Subcutaneous abdominal adipose tissue (tissue), 5 donors: ENCODE measurements at regions not wholly inside any gene's neighbourhood (a gene's known extent, or its start where the extent isn't known, plus 50 kb on each side); places are given as distances from the start of the nearest gene placed in this dataset.

Source experiments
- H3K27ac ChIP-seq: one replicate; pipeline ENCODE4 v1.7.0; 2013; ENCODE audit warnings: low read depth, mild to moderate bottlenecking, inconsistent platforms, low read length, moderate library complexity
- H3K27me3 ChIP-seq, 5 donors: one replicate each; pipeline ENCODE4 v1.7.0; 2013; ENCODE audit warnings: low read length in 5 of 5, inconsistent platforms in 1 of 5; ENCODE audit not compliant: control insufficient read depth in 5 of 5, insufficient read depth in 4 of 5
- H3K36me3 ChIP-seq, 5 donors: one replicate each; pipeline ENCODE4 v1.7.0; 2013; ENCODE audit warnings: low read length in 5 of 5; ENCODE audit not compliant: control insufficient read depth in 5 of 5, insufficient read depth in 5 of 5
- H3K4me1 ChIP-seq, 5 donors: one replicate each; pipeline ENCODE4 v1.7.0; 2013; ENCODE audit warnings: low read length in 5 of 5, mild to moderate bottlenecking in 3 of 5, moderate library complexity in 1 of 5; ENCODE audit not compliant: control insufficient read depth in 5 of 5, insufficient read depth in 5 of 5
- H3K4me3 ChIP-seq, 5 donors: one replicate each; pipeline ENCODE4 v1.7.0; 2013; ENCODE audit warnings: low read length in 5 of 5, low read depth in 1 of 5
- H3K9ac ChIP-seq, 5 donors: one replicate each; pipeline ENCODE4 v1.7.0; 2013; ENCODE audit warnings: low read length in 5 of 5, mild to moderate bottlenecking in 4 of 5, moderate library complexity in 3 of 5
- H3K9me3 ChIP-seq, 5 donors: one replicate each; pipeline ENCODE4 v1.7.0; 2013; ENCODE audit warnings: low read length in 5 of 5; ENCODE audit not compliant: control insufficient read depth in 5 of 5
- donor health status: healthy.
- donor health status: healthy.
- donor health status: healthy.
- donor health status: healthy.
- donor health status: healthy.

- Histone ChIP-seq H3K9me3 (no peaks in the 10 kb centered on the region), H3K9ac (no peak overlapping the region), H3K27me3 (peaks cover 0 to 3% (median 0%) of the 10 kb centered on the region in 5 donors), H3K27ac (no peak overlapping the region), H3K4me3 (no peak overlapping the region), H3K4me1 (no peaks in the 10 kb centered on the region), H3K36me3 (no peaks in the 10 kb centered on the region)
Measured at GRCh38 chr6:98779618-98780017, 54.8 kb upstream of the POU3F2 start.

GRCh38 chr6:98782772-98783171 is 51.6 kb upstream of the POU3F2 start:
- H3K4me1 ChIP-seq, result no peaks in the 10 kb centered on the region
- H3K4me3 ChIP-seq, result no peak overlapping the region
- H3K36me3 ChIP-seq, result no peaks in the 10 kb centered on the region
- H3K9ac ChIP-seq, result no peak overlapping the region
- no peak overlapping the region for H3K27ac ChIP-seq
- H3K9me3 ChIP-seq, result no peaks in the 10 kb centered on the region
- peaks cover 0 to 7% (median 3%) of the 10 kb centered on the region in 5 donors for H3K27me3 ChIP-seq

- no peaks in the 10 kb centered on the region for H3K36me3 ChIP-seq
- H3K4me1 ChIP-seq, result no peaks in the 10 kb centered on the region
- H3K4me3 ChIP-seq, result no peak overlapping the region
- H3K9ac ChIP-seq, result no peak overlapping the region
- H3K9me3 ChIP-seq, result no peaks in the 10 kb centered on the region
- no peak overlapping the region for H3K27ac ChIP-seq
- peaks cover 0 to 12% (median 4%) of the 10 kb centered on the region in 5 donors for H3K27me3 ChIP-seq
Measured at GRCh38 chr6:98783578-98783977, 50.8 kb upstream of the POU3F2 start.
